H1 (cell line): ENCODE measurements at regions not wholly inside any gene's neighbourhood (a gene's known extent, or its start where the extent isn't known, plus 50 kb on each side); places are given as distances from the start of the nearest gene placed in this dataset.

ENCODE experiments used
- CTCF ChIA-PET: fragments of 300-600 bp; sonication (Branson Sonifier 250); formaldehyde crosslinking; loops from one replicate; lab custom pipeline; 2021; ENCODE audit not compliant: partially characterized antibody; lab: Charles Lee
- POLR2A ChIA-PET: fragments of 300-600 bp; sonication (Branson Sonifier 250); formaldehyde crosslinking; loops from one replicate; lab custom pipeline; 2021; ENCODE audit warnings: inconsistent platforms; ENCODE audit not compliant: partially characterized antibody; lab: Charles Lee
- DNase-seq, 2 experiments: peaks; one replicate each; pipeline versions ENCODE4 v3.0.0 to v3.0.0-alpha.2; 2010 to 2022; ENCODE audit warnings: low spot score in 2 of 2, low read depth in 1 of 2, mixed read lengths in 1 of 2
- FAIRE-seq: peaks from 2 replicates; lab custom pipeline; 2011; peaks lifted over from hg19 to GRCh38; lab: Jason Lieb, UNC
- H2AFZ ChIP-seq: 2 replicates; pipeline ENCODE4 v1.8.1; 2012; ENCODE audit warnings: low read length, inconsistent platforms
- H2AK5ac ChIP-seq: 2 replicates; pipeline ENCODE4 v1.6.1; 2013; ENCODE audit warnings: low read depth, low read length
- H2BK120ac ChIP-seq: replicated peaks from 2 replicates; pipeline ENCODE3; 2013; ENCODE audit warnings: low read depth, low read length, inconsistent platforms
- H2BK12ac ChIP-seq: 2 replicates; pipeline ENCODE4 v1.6.1; 2013; ENCODE audit warnings: low read depth, low read length
- H2BK15ac ChIP-seq: 2 replicates; pipeline ENCODE4 v1.6.1; 2013; ENCODE audit warnings: low read length
- H2BK20ac ChIP-seq: 2 replicates; pipeline ENCODE4 v1.6.1; 2013; ENCODE audit warnings: low read length
- H2BK5ac ChIP-seq: 2 replicates; pipeline ENCODE4 v1.6.1; 2013; ENCODE audit warnings: low read depth, low read length
- H3K14ac ChIP-seq: 2 replicates; pipeline ENCODE4 v1.6.1; 2013; ENCODE audit warnings: inconsistent platforms; ENCODE audit not compliant: insufficient read length
- H3K18ac ChIP-seq: 2 replicates; pipeline ENCODE4 v1.6.1; 2013; ENCODE audit warnings: low read length; ENCODE audit errors: extremely low read depth
- H3K23ac ChIP-seq: 2 replicates; pipeline ENCODE4 v1.6.1; 2013; ENCODE audit warnings: inconsistent platforms; ENCODE audit not compliant: insufficient read length
- H3K23me2 ChIP-seq: 2 replicates; pipeline ENCODE4 v1.6.1; 2013; ENCODE audit warnings: low read depth, low read length
- H3K27ac ChIP-seq: 2 replicates; pipeline ENCODE4 v1.6.1; 2011; ENCODE audit warnings: low read depth, low read length, inconsistent platforms
- H3K27me3 ChIP-seq, 4 experiments: replicated peaks in 1 of 4; 1 replicate in 1 of 4; 2 replicates in 3 of 4; pipeline versions ENCODE4 v1.6.1 to v1.8.1; 2011 to 2013; ENCODE audit warnings: low read length in 3 of 4, mild to moderate bottlenecking in 3 of 4, inconsistent platforms in 2 of 4, mixed read lengths in 2 of 4, moderate library complexity in 1 of 4; ENCODE audit not compliant: control insufficient read depth in 3 of 4, insufficient read depth in 3 of 4; ENCODE audit errors: extremely low read depth in 1 of 4
- H3K36me3 ChIP-seq, 4 experiments: 2 replicates each; pipeline versions ENCODE4 v1.6.1 to v1.8.1; 2011 to 2013; ENCODE audit warnings: mild to moderate bottlenecking in 4 of 4, low read length in 3 of 4, moderate library complexity in 2 of 4, control low read depth in 1 of 4, inconsistent platforms in 1 of 4; ENCODE audit not compliant: insufficient read depth in 4 of 4, control insufficient read depth in 2 of 4
- H3K4ac ChIP-seq: replicated peaks from 2 replicates; pipeline ENCODE3; 2013; ENCODE audit warnings: low read length, low read depth, mixed read lengths, inconsistent platforms; ENCODE audit not compliant: insufficient read length
- H3K4me1 ChIP-seq, 4 experiments: replicated peaks in 1 of 4; 1 replicate in 1 of 4; 2 replicates in 3 of 4; pipeline versions ENCODE4 v1.6.1 to v1.8.1; 2011 to 2013; ENCODE audit warnings: low read length in 3 of 4, inconsistent platforms in 2 of 4, mixed read lengths in 1 of 4; ENCODE audit not compliant: insufficient read depth in 4 of 4, control insufficient read depth in 3 of 4
- H3K4me2 ChIP-seq, 2 experiments: 2 replicates each; pipeline versions ENCODE4 v1.6.1 to v1.8.1; 2011 to 2013; ENCODE audit warnings: low read depth in 2 of 2, low read length in 2 of 2, control low read depth in 1 of 2, inconsistent platforms in 1 of 2, mild to moderate bottlenecking in 1 of 2; ENCODE audit not compliant: insufficient read depth in 1 of 2
- H3K4me3 ChIP-seq, 4 experiments: fragments of 200-600, 300-600 bp in 1 of 4; sonication (generic), shearing (Covaris generic), sonication (Bioruptor Twin) in 1 of 4; 2 replicates each; pipeline versions ENCODE4 v1.5.1 to v1.8.1; 2011 to 2016; ENCODE audit warnings: low read length in 4 of 4, low read depth in 3 of 4, control low read depth in 2 of 4, inconsistent platforms in 2 of 4, mild to moderate bottlenecking in 2 of 4, mixed read lengths in 1 of 4, moderate library complexity in 1 of 4; ENCODE audit not compliant: insufficient read depth in 2 of 4; ENCODE audit errors: extremely low read depth in 1 of 4
- H3K56ac ChIP-seq: replicated peaks from 2 replicates; pipeline ENCODE3; 2013; ENCODE audit warnings: low read depth, mild to moderate bottlenecking, mixed read lengths, low read length, inconsistent platforms; ENCODE audit not compliant: insufficient read length
- H3K79me1 ChIP-seq: 2 replicates; pipeline ENCODE4 v1.6.1; 2013; ENCODE audit warnings: low read depth, low read length, control low read depth
- H3K79me2 ChIP-seq, 2 experiments: 2 replicates each; pipeline versions ENCODE4 v1.6.1 to v1.8.1; 2012 to 2013; ENCODE audit warnings: low read length in 2 of 2, mild to moderate bottlenecking in 2 of 2, inconsistent platforms in 1 of 2; ENCODE audit not compliant: insufficient read depth in 2 of 2, control insufficient read depth in 1 of 2
- H3K9ac ChIP-seq, 4 experiments: replicated peaks in 1 of 4; 1 replicate in 1 of 4; 2 replicates in 3 of 4; pipeline versions ENCODE4 v1.6.1 to v1.8.1; 2011 to 2013; ENCODE audit warnings: low read depth in 3 of 4, low read length in 3 of 4, control low read depth in 2 of 4, mild to moderate bottlenecking in 2 of 4, moderate library complexity in 2 of 4, inconsistent platforms in 1 of 4; ENCODE audit errors: extremely low read depth in 1 of 4
- H3K9me3 ChIP-seq, 2 experiments: 2 replicates each; pipeline versions ENCODE4 v1.6.1 to v1.8.1; 2012 to 2013; ENCODE audit warnings: mild to moderate bottlenecking in 2 of 2, moderate library complexity in 2 of 2, control low read depth in 1 of 2, inconsistent platforms in 1 of 2, low read depth in 1 of 2, low read length in 1 of 2, mixed read lengths in 1 of 2; ENCODE audit not compliant: insufficient read depth in 2 of 2
- H4K20me1 ChIP-seq, 2 experiments: replicated peaks in 1 of 2; 2 replicates each; pipeline versions ENCODE3 to v1.8.1; 2011 to 2013; ENCODE audit warnings: inconsistent platforms in 2 of 2, low read length in 2 of 2, mild to moderate bottlenecking in 1 of 2; ENCODE audit not compliant: insufficient read depth in 2 of 2, control insufficient read depth in 1 of 2
- H4K5ac ChIP-seq: 2 replicates; pipeline ENCODE4 v1.6.1; 2013; ENCODE audit warnings: low read length, low read depth, mixed read lengths, inconsistent platforms; ENCODE audit not compliant: insufficient read length
- H4K8ac ChIP-seq: 2 replicates; pipeline ENCODE4 v1.8.0; 2013; ENCODE audit warnings: mild to moderate bottlenecking, moderate library complexity, low read length, inconsistent platforms; ENCODE audit not compliant: insufficient read depth; ENCODE audit errors: extremely low read depth
- H4K91ac ChIP-seq: replicated peaks from 2 replicates; pipeline ENCODE3; 2013; ENCODE audit warnings: low read length, mixed read lengths, inconsistent platforms; ENCODE audit not compliant: insufficient read length
- BCL11A ChIP-seq, 2 experiments: IDR thresholded peaks; one replicate each; pipeline ENCODE4 v1.6.1; 2011; ENCODE audit warnings: low read depth in 2 of 2, low read length in 2 of 2, mild to moderate bottlenecking in 2 of 2
- KDM4A ChIP-seq: IDR thresholded peaks from one replicate; pipeline ENCODE4 v1.7.1; 2012; ENCODE audit warnings: low read depth, mild to moderate bottlenecking, moderate library complexity, low read length, inconsistent platforms; ENCODE audit not compliant: severe bottlenecking
- SAP30 ChIP-seq: fragments of 300-600 bp; sonication (generic); IDR thresholded peaks from 2 replicates; pipeline ENCODE4 v1.7.1; 2012; ENCODE audit warnings: low read length, moderate library complexity, mild to moderate bottlenecking, inconsistent platforms; ENCODE audit not compliant: insufficient read depth, insufficient replicate concordance
- TAF1 ChIP-seq: IDR thresholded peaks from 2 replicates; pipeline ENCODE4 v1.6.1; 2011; ENCODE audit warnings: mild to moderate bottlenecking, low read depth, low read length
- TCF12 ChIP-seq: IDR thresholded peaks from 2 replicates; pipeline ENCODE4 v1.6.1; 2011; ENCODE audit warnings: low read depth, mild to moderate bottlenecking, low read length
- WGBS, 2 experiments: shearing (Covaris generic) in 1 of 2; methylation state at CpG; one replicate each; pipeline versions ENCODE4 v1.1.6 to v1.1.7; 2013 to 2015; ENCODE audit warnings: low lambda C conversion rate in 2 of 2, mixed read lengths in 2 of 2, inconsistent platforms in 1 of 2, low coverage in 1 of 2, missing lambda C conversion rate in 1 of 2; ENCODE audit not compliant: insufficient replicate concordance in 2 of 2, insufficient coverage in 1 of 2, insufficient read length in 1 of 2; ENCODE audit errors: extremely low coverage in 1 of 2, missing lambda C conversion rate in 1 of 2; 5-methylcytosine and 5-hydroxymethylcytosine counted together
- TF ChIP-seq, protein P1 (sequence below): IDR thresholded peaks from 2 replicates; pipeline ENCODE4 v1.6.1; 2012; ENCODE audit warnings: inconsistent platforms

DNA sequence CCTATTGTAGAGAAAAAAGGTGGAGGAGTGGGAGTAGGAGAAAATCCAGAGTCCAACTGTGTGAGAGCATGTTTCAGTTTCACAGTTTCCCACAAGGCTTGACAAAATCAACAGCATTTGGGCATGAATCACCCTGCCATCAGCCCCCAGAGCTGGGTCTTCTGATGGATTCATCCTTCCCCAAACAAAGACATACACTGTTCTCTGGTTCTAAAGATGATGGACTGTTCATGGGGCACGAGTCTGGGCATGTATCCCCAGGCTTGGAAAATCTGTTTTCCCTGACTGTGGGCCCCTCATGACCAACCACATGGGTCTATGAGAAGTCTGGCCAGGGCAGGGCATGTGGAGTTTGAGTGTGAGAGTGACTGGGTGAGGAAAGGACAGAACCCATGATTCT lies 210.4 kb upstream of the IRX5 start:
- Histone ChIP-seq H3K4ac (no peak overlapping the region), H3K79me1 (no peaks in the 10 kb centered on the region), H3K18ac (no peak overlapping the region), H3K23me2 (no peaks in the 10 kb centered on the region), H3K23ac (no peak overlapping the region), H4K20me1 (no peaks in the 10 kb centered on the region), H4K8ac (no peak overlapping the region), H3K27ac (no peak overlapping the region), H4K91ac (no peak overlapping the region)
- FAIRE-seq = no peak
- TF ChIP-seq, protein P1, sequence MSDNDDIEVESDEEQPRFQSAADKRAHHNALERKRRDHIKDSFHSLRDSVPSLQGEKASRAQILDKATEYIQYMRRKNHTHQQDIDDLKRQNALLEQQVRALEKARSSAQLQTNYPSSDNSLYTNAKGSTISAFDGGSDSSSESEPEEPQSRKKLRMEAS = no peak
- no peak for TF ChIP-seq TCF12
- TF ChIP-seq BCL11A (IDR thresholded peaks at IDR 0.05; ENCODE audit: low read depth in 2 of 2, low read length in 2 of 2) = no peak
- TF ChIP-seq KDM4A = no peak
- TF ChIP-seq TAF1 = no peak
- no peak for TF ChIP-seq SAP30
- TF ChIP-seq, all 59 proteins: peak for 0
- Histone ChIP-seq H3K4me1 (no peaks in the 10 kb centered on the region), H3K4me2 (no peak overlapping the region), H2BK5ac (no peak overlapping the region), H3K4me3 (no peak overlapping the region), H3K56ac (no peak overlapping the region), H3K36me3 (no peaks in the 10 kb centered on the region), H2BK20ac (no peak overlapping the region), H3K9me3 (no peaks in the 10 kb centered on the region), H2AK5ac (no peak overlapping the region), H3K14ac (no peak overlapping the region), H2BK120ac (no peak overlapping the region), H2BK12ac (no peak overlapping the region), H3K27me3 (no peaks in the 10 kb centered on the region), H4K5ac (no peak overlapping the region), H3K79me2 (no peaks in the 10 kb centered on the region), H2AFZ (no peak overlapping the region), H3K9ac (no peak overlapping the region), H2BK15ac (no peak overlapping the region)
- WGBS, 2 experiments = 86% methylated on average over 1 of the region's 1 CpG; no CpG with 5 or more reads in 1 of the 2 experiments
- DNase-seq = no peak
- POLR2A ChIA-PET = no interaction called here
- CTCF ChIA-PET = interaction anchor here (1.1 kb wide), 1 partner anchor 14 kb away, joined by 3 read pairs; no protein-coding TSS in a partner anchor
